ENCODE measurements at regions not wholly inside any gene's neighbourhood (a gene's known extent, or its start where the extent isn't known, plus 50 kb on each side); places are given as distances from the start of the nearest gene placed in this dataset.

GRCh38 chr3:78304115-78304514 is 1264.2 kb downstream of the ROBO2 start:
- Histone ChIP-seq H3K79me2 (ENCODE audit: insufficient read depth, low read length) (no peaks in the 10 kb centered on the region), H3K27me3 (ENCODE audit: control insufficient read depth in 2 of 2, insufficient read depth in 2 of 2, low read length in 2 of 2) (no peaks in the 10 kb centered on the region), H3K9ac (ENCODE audit: insufficient read depth, low read length, poor library complexity, severe bottlenecking) (no peak overlapping the region), H3K4me2 (replicated peaks; ENCODE audit: extremely low read depth, low read length, poor library complexity, severe bottlenecking) (no peak overlapping the region), H3K4me3 (replicated peaks in 1 of 3; ENCODE audit: low read depth in 2 of 3, low read length in 3 of 3) (no peak overlapping the region), H3K36me3 (replicated peaks in 1 of 2; ENCODE audit: control insufficient read depth in 1 of 2, insufficient read depth in 2 of 2, low read length in 2 of 2) (no peaks in the 10 kb centered on the region), H3K4me1 (ENCODE audit: control insufficient read depth in 1 of 2, insufficient read depth in 2 of 2, low read length in 2 of 2) (no peaks in the 10 kb centered on the region), H3K27ac (ENCODE audit: low read depth in 1 of 2, low read length in 2 of 2) (no peak overlapping the region), H2AFZ (ENCODE audit: insufficient read depth, low read depth, low read length, poor library complexity, severe bottlenecking) (no peak overlapping the region), H4K20me1 (ENCODE audit: insufficient read depth, low read length) (no peaks in the 10 kb centered on the region), H3K9me3 (replicated peaks in 1 of 2; ENCODE audit: control insufficient read depth in 1 of 2, insufficient read depth in 1 of 2, low read length in 2 of 2) (peaks cover 3 to 8% of the 10 kb centered on the region in 2 donors)
- H3K27me3 Mint-ChIP-seq (ENCODE audit: low read depth in 3 of 3): no peaks in the 10 kb centered on the region
- no peaks in the 10 kb centered on the region for H3K4me1 Mint-ChIP-seq
- no peak for TF ChIP-seq CTCF (IDR thresholded peaks at IDR 0.05)
- intact Hi-C loops (cut with micrococcal nuclease): no loop called here
- no peak for DNase-seq
- H3K4me3 Mint-ChIP-seq: no peak overlapping the region
- H3K9me3 Mint-ChIP-seq: peaks cover 1 to 10% (median 5%) of the 10 kb centered on the region in 7 donors
- H3K27ac Mint-ChIP-seq: no peak overlapping the region
- no peaks in the 10 kb centered on the region for H3K36me3 Mint-ChIP-seq
- WGBS (ENCODE audit: insufficient coverage): 67% methylated on average over 1 of the region's 2 CpGs

GRCh38 chr3:78312851-78313250 is 1273.0 kb downstream of the ROBO2 start:
- H3K27ac ChIP-seq (ENCODE audit: low read depth in 1 of 2, low read length in 2 of 2): no peak overlapping the region
- H3K36me3 ChIP-seq (replicated peaks in 1 of 2; ENCODE audit: control insufficient read depth in 1 of 2, insufficient read depth in 2 of 2, low read length in 2 of 2): no peaks in the 10 kb centered on the region
- H3K79me2 ChIP-seq (ENCODE audit: insufficient read depth, low read length): no peaks in the 10 kb centered on the region
- H4K20me1 ChIP-seq (ENCODE audit: insufficient read depth, low read length): no peaks in the 10 kb centered on the region
- DNase-seq: no peak
- no peak overlapping the region for H3K27ac Mint-ChIP-seq
- H3K27me3 Mint-ChIP-seq (ENCODE audit: low read depth in 3 of 3): peaks cover 0 to 2% (median 0%) of the 10 kb centered on the region in 3 donors
- H3K4me1 ChIP-seq (ENCODE audit: control insufficient read depth in 1 of 2, insufficient read depth in 2 of 2, low read length in 2 of 2): no peaks in the 10 kb centered on the region
- no peaks in the 10 kb centered on the region for H3K27me3 ChIP-seq (ENCODE audit: control insufficient read depth in 2 of 2, insufficient read depth in 2 of 2, low read length in 2 of 2)
- WGBS (ENCODE audit: insufficient coverage): no CpG with 5 or more reads among the region's 2 CpGs
- H3K4me1 Mint-ChIP-seq: no peaks in the 10 kb centered on the region
- no peak overlapping the region for H3K4me2 ChIP-seq (replicated peaks; ENCODE audit: extremely low read depth, low read length, poor library complexity, severe bottlenecking)
- H3K9me3 Mint-ChIP-seq: peaks cover 0 to 9% (median 2%) of the 10 kb centered on the region in 7 donors
- TF ChIP-seq CTCF (IDR thresholded peaks at IDR 0.05): no peak
- no peak overlapping the region for H3K9ac ChIP-seq (ENCODE audit: insufficient read depth, low read length, poor library complexity, severe bottlenecking)
- intact Hi-C loops (cut with micrococcal nuclease): no loop called here
- H3K9me3 ChIP-seq (replicated peaks in 1 of 2; ENCODE audit: control insufficient read depth in 1 of 2, insufficient read depth in 1 of 2, low read length in 2 of 2): peaks cover 1 to 4% of the 10 kb centered on the region in 2 donors
- no peak overlapping the region for H3K4me3 Mint-ChIP-seq
- H2AFZ ChIP-seq (ENCODE audit: insufficient read depth, low read depth, low read length, poor library complexity, severe bottlenecking): no peak overlapping the region
- H3K4me3 ChIP-seq (replicated peaks in 1 of 3; ENCODE audit: low read depth in 2 of 3, low read length in 3 of 3): no peak overlapping the region
- H3K36me3 Mint-ChIP-seq: no peaks in the 10 kb centered on the region

Measured in CD14-positive monocyte (primary cell).